Ovary (tissue), 3 donors: ENCODE measurements at regions not wholly inside any gene's neighbourhood (a gene's known extent, or its start where the extent isn't known, plus 50 kb on each side); places are given as distances from the start of the nearest gene placed in this dataset.

ENCODE experiments used
- CTCF ChIP-seq, 3 donors: fragments of 450-650 bp in 2 of 3; fragments of 200-600 bp in 1 of 3; IDR thresholded peaks; one replicate each; pipeline versions ENCODE4 v1.5.1 to v1.8.0; 2016 to 2022; ENCODE audit warnings: antibody characterized with exemption in 3 of 3, mild to moderate bottlenecking in 1 of 3
- POLR2A ChIP-seq: fragments of 450-650 bp; IDR thresholded peaks from one replicate; pipeline ENCODE4 v1.6.1; 2017; ENCODE audit warnings: antibody characterized with exemption, mild to moderate bottlenecking, moderate library complexity
- donor health status: DM: no; HTN: no; CAD: no.

- TF ChIP-seq POLR2A (no peak), CTCF (IDR thresholded peaks at IDR 0.05) (no peak)
Observed at GRCh38 chr7:130966246-130967009, 232.4 kb upstream of the KLF14 start.
